ENCODE measurements at regions not wholly inside any gene's neighbourhood (a gene's known extent, or its start where the extent isn't known, plus 50 kb on each side); places are given as distances from the start of the nearest gene placed in this dataset.

GRCh38 chr2:177038787-177039484 is 173.7 kb upstream of the HNRNPA3 start:
- no peak for TF ChIP-seq CTCF (conservative IDR thresholded peaks at IDR 0.05; ENCODE audit: low read depth, low read length)
- no peak for TF ChIP-seq EZH2 (IDR thresholded peaks at IDR 0.05; ENCODE audit: borderline replicate concordance, low read depth, low read length, poor library complexity, severe bottlenecking)
